ENCODE measurements at regions not wholly inside any gene's neighbourhood (a gene's known extent, or its start where the extent isn't known, plus 50 kb on each side); places are given as distances from the start of the nearest gene placed in this dataset.

GRCh38 chr14:98900798-98901197 lies 371.2 kb downstream of the BCL11B start:
- no peak overlapping the region for H3K27ac ChIP-seq (replicated peaks)
- H3K4me3 ChIP-seq (replicated peaks; ENCODE audit: insufficient read depth, low read length) = no peak overlapping the region
- no peaks in the 10 kb centered on the region for H3K27me3 ChIP-seq (ENCODE audit: insufficient read depth, poor library complexity, severe bottlenecking)
- DNase-seq (ENCODE audit: low read depth in 1 of 2, low spot score in 1 of 2) = no peak
- TF ChIP-seq REST (IDR thresholded peaks at IDR 0.05; ENCODE audit: insufficient replicate concordance, low read depth) = no peak
- TF ChIP-seq GABPA (IDR thresholded peaks at IDR 0.05; ENCODE audit: low read depth) = no peak
- TF ChIP-seq SPI1 (IDR thresholded peaks at IDR 0.05; ENCODE audit: borderline replicate concordance, low read depth) = no peak
- TF ChIP-seq POLR2AphosphoS5 (IDR thresholded peaks at IDR 0.05; ENCODE audit: low read depth) = no peak
- TF ChIP-seq, protein P1, sequence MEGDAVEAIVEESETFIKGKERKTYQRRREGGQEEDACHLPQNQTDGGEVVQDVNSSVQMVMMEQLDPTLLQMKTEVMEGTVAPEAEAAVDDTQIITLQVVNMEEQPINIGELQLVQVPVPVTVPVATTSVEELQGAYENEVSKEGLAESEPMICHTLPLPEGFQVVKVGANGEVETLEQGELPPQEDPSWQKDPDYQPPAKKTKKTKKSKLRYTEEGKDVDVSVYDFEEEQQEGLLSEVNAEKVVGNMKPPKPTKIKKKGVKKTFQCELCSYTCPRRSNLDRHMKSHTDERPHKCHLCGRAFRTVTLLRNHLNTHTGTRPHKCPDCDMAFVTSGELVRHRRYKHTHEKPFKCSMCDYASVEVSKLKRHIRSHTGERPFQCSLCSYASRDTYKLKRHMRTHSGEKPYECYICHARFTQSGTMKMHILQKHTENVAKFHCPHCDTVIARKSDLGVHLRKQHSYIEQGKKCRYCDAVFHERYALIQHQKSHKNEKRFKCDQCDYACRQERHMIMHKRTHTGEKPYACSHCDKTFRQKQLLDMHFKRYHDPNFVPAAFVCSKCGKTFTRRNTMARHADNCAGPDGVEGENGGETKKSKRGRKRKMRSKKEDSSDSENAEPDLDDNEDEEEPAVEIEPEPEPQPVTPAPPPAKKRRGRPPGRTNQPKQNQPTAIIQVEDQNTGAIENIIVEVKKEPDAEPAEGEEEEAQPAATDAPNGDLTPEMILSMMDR (IDR thresholded peaks at IDR 0.05; ENCODE audit: insufficient read depth, low read length) = no peak

GRCh38 chr14:98901511-98902205 lies 370.3 kb downstream of the BCL11B start:
- no peak for DNase-seq (ENCODE audit: low read depth in 1 of 2, low spot score in 1 of 2)
- H3K4me3 ChIP-seq (replicated peaks; ENCODE audit: insufficient read depth, low read length) = no peak overlapping the region
- H3K27ac ChIP-seq (replicated peaks) = no peak overlapping the region
- no peaks in the 10 kb centered on the region for H3K27me3 ChIP-seq (ENCODE audit: insufficient read depth, poor library complexity, severe bottlenecking)
- TF ChIP-seq, protein P1 (IDR thresholded peaks at IDR 0.05; ENCODE audit: insufficient read depth, low read length) = no peak
- TF ChIP-seq GABPA (IDR thresholded peaks at IDR 0.05; ENCODE audit: low read depth) (no peak), REST (IDR thresholded peaks at IDR 0.05; ENCODE audit: insufficient replicate concordance, low read depth) (no peak)

DNA sequence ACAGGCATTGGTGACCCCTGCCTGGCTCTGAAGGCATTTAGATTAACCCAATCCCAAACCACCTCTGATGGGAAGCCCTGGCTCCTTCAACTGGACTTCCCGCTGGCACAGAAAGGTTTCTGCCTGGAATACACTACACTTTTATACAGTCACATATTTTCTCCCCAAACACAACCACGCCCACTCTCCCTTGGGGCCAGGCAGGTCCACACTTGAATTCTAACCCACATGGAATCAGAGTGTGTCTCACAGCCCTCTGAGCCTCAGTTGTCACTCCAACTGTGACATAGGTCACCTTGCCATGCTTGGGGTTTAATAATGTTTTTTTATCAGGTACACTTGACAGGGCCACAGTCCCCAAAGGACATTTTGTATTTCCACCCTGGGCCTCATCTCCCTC lies 368.6 kb downstream of the BCL11B start:
- Histone ChIP-seq H3K27me3 (ENCODE audit: insufficient read depth, poor library complexity, severe bottlenecking) (no peaks in the 10 kb centered on the region), H3K27ac (replicated peaks) (no peak overlapping the region)
- TF ChIP-seq, protein P1 (IDR thresholded peaks at IDR 0.05; ENCODE audit: insufficient read depth, low read length) = no peak
- TF ChIP-seq SPI1 (IDR thresholded peaks at IDR 0.05; ENCODE audit: borderline replicate concordance, low read depth) (no peak), GABPA (IDR thresholded peaks at IDR 0.05; ENCODE audit: low read depth) (no peak)

DNA sequence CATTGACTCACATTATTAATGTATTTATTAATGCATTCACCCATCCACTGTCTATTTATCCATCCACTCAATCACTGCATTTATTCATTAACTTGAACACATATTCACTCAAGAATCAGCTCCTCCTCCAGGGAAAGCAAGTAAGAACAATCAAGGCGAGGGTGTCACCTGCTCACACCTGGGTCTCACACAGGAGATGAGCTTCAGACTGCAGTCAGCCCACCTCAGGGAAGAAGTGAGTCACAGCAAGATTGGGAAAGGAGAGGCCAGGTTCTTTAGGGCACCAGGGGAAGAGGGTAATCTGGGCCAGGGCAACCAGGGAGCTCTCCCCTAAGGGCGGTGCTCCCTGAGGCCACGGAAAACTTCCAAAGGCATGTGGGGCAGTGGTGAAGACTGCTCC lies 367.3 kb downstream of the BCL11B start:
- Histone ChIP-seq H3K27me3 (ENCODE audit: insufficient read depth, poor library complexity, severe bottlenecking) (no peaks in the 10 kb centered on the region), H3K27ac (replicated peaks) (no peak overlapping the region), H3K4me3 (replicated peaks; ENCODE audit: insufficient read depth, low read length) (no peak overlapping the region)
- no peak for DNase-seq (ENCODE audit: low read depth in 1 of 2, low spot score in 1 of 2)
- no peak for TF ChIP-seq GABPA (IDR thresholded peaks at IDR 0.05; ENCODE audit: low read depth)
- TF ChIP-seq, protein P1 (IDR thresholded peaks at IDR 0.05; ENCODE audit: insufficient read depth, low read length) = no peak
- TF ChIP-seq SPI1 (IDR thresholded peaks at IDR 0.05; ENCODE audit: borderline replicate concordance, low read depth) = no peak
- TF ChIP-seq POLR2AphosphoS5 (IDR thresholded peaks at IDR 0.05; ENCODE audit: low read depth) = no peak
- TF ChIP-seq REST (IDR thresholded peaks at IDR 0.05; ENCODE audit: insufficient replicate concordance, low read depth) = no peak

More for the DNA sequence above, 368.6 kb downstream of the BCL11B start:
- no peak overlapping the region for H3K4me3 ChIP-seq (replicated peaks; ENCODE audit: insufficient read depth, low read length)
- DNase-seq (ENCODE audit: low read depth in 1 of 2, low spot score in 1 of 2) = no peak
